Stimulated activated naive CD8-positive, alpha-beta T cell treated with anti-CD3 and anti-CD28 coated beads, Interleukin-15, Interleukin-2, amounts not matched to agents 100 ng/mL and 50 ng/mL, for 24 hours (primary cell): ENCODE measurements at regions not wholly inside any gene's neighbourhood (a gene's known extent, or its start where the extent isn't known, plus 50 kb on each side); places are given as distances from the start of the nearest gene placed in this dataset.
"Not testable (repeated sequence)": the region's sequence is repeated elsewhere in the genome, so short reads cannot be mapped to it uniquely, and the experiment has no call there.

Experiments
- H3K27ac Mint-ChIP-seq: one replicate; pipeline ENCODE4 v1.8.0; 2021; ENCODE audit warnings: mild to moderate bottlenecking, mixed read lengths
- H3K27me3 Mint-ChIP-seq: one replicate; pipeline ENCODE4 v1.8.0; 2021; ENCODE audit warnings: mixed read lengths
- H3K36me3 Mint-ChIP-seq: one replicate; pipeline ENCODE4 v1.8.0; 2021; ENCODE audit warnings: low read depth, mixed read lengths
- H3K4me1 Mint-ChIP-seq: one replicate; pipeline ENCODE4 v1.8.0; 2021; ENCODE audit warnings: low read depth, mixed read lengths
- H3K4me3 Mint-ChIP-seq: one replicate; pipeline ENCODE4 v1.8.0; 2021; ENCODE audit warnings: mild to moderate bottlenecking, mixed read lengths
- H3K9me3 Mint-ChIP-seq: one replicate; pipeline ENCODE4 v1.8.0; 2021; ENCODE audit warnings: mixed read lengths

DNA sequence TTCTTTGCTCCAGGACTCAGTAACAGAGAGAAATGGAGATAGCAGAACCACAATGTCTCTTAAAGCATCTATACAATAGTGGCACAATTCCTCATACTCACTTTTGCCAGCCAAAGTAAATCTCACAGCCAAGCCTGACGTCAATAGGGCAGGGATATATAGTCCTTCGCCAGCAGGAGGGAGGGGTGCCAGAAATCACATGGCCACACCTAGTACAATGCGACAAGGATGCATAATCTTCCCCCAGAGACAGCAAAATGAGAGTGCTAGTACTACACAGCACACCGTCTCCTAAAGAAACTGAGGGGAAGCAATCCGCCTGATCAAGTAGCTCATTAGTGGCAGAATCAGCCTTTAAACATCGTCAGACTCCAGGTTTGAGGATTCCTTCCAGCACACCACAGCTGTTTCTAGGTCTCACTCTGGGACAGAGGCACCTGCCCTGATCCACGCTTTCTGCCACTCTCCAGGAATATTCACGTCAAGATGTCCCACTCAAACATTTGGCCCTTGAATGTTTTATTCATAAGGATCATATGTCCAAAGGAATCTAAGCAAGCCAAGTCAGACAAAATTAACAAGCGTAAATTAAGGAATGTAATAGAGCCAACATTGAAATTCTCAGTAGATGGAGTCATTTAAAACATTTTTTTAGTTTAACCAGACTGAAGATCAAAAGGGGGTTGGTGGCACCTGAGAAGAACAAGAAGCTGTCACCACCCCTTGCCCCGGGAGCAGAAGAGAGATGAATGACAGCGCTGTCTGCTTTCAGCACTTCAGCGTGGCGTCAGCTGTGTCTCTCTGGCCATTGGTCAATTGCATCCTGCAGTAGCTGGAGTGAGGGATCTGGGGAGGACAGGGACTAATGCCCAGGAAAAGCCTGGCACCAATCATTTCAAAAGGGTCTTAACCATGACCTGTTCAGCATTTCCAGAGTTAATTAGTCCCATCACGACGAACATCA lies 63.5 kb upstream of the SERP2 start:
- Mint-ChIP-seq H3K4me3 (no peak overlapping the region), H3K9me3 (no peaks in the 10 kb centered on the region), H3K27ac (no peak overlapping the region), H3K36me3 (no peaks in the 10 kb centered on the region), H3K4me1 (peaks cover 38% of the 10 kb centered on the region), H3K27me3 (peaks cover 8% of the 10 kb centered on the region)

DNA sequence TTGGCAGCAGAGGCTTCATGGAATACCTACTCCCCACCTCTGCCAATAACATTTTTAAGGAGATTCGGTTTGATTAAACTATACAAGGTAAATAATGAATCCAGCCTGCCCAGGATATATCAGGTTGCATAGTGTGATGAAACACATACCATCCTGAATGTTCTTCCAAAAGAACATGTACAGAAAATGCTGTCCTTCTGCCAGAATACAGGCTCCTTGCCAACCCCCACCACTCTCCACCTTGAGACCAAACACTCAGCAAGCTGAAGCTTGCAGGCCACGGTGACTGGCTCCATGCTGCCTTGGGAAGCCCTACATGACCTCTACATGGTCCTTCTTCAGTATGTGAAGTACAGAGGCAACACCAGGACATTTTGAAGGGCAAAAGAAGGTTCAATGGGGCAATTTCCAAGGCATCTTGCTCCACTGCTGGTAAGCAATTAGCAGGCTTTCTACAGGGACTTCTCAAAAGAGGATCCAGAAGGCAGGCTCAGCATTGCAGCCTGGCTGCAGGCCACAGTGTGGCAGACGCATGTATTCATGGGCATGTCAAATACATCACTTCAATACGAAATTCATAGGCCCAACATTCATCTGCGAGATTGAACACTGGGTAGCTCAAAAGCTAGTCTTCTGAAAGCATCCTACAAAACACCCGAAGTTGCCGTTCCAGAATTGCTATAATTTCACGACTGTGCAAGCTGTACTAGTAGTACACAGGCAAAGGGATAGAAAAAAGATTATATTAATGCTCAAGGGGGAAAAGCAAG lies 62.4 kb upstream of the SERP2 start:
- H3K27ac Mint-ChIP-seq = no peak overlapping the region
- no peaks in the 10 kb centered on the region for H3K9me3 Mint-ChIP-seq
- no peaks in the 10 kb centered on the region for H3K36me3 Mint-ChIP-seq
- no peak overlapping the region for H3K4me3 Mint-ChIP-seq
- H3K27me3 Mint-ChIP-seq = peaks cover 8% of the 10 kb centered on the region
- H3K4me1 Mint-ChIP-seq = peaks cover 27% of the 10 kb centered on the region

DNA sequence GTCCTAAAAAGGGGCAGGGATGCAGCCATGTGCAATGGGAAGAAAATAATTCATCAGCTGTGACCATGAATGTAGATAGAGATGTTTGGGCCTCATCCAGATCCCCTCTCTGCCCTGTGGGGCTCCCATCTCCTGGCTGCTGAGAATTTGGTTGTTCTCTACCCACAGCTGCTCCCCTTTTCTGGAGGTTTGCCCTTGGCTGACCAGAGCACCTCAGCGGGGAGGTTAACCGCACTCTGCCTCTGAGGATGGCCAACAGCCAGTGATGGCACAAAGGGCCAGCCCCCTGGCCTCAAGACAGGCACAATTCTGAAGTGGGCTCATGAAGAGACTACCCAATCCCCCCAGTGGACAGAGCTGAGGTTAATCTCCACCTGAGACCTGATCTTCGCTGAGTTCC lies 61.5 kb upstream of the SERP2 start:
- peaks cover 18% of the 10 kb centered on the region for H3K4me1 Mint-ChIP-seq
- no peak overlapping the region for H3K27ac Mint-ChIP-seq
- no peak overlapping the region for H3K4me3 Mint-ChIP-seq
- H3K36me3 Mint-ChIP-seq = no peaks in the 10 kb centered on the region
- H3K27me3 Mint-ChIP-seq = peaks cover 9% of the 10 kb centered on the region
- no peaks in the 10 kb centered on the region for H3K9me3 Mint-ChIP-seq

GRCh38 chr13:44312834-44313551 lies 60.6 kb upstream of the SERP2 start:
- no peaks in the 10 kb centered on the region for H3K9me3 Mint-ChIP-seq
- no peaks in the 10 kb centered on the region for H3K36me3 Mint-ChIP-seq
- H3K27me3 Mint-ChIP-seq = peaks cover 15% of the 10 kb centered on the region
- no peak overlapping the region for H3K4me3 Mint-ChIP-seq
- H3K27ac Mint-ChIP-seq = peak overlapping the region; percentile 71
- H3K4me1 Mint-ChIP-seq = peaks cover 18% of the 10 kb centered on the region

- H3K27me3 Mint-ChIP-seq = peaks cover 15% of the 10 kb centered on the region
- no peaks in the 10 kb centered on the region for H3K36me3 Mint-ChIP-seq
- no peak overlapping the region for H3K4me3 Mint-ChIP-seq
- H3K4me1 Mint-ChIP-seq = peaks cover 18% of the 10 kb centered on the region
- H3K9me3 Mint-ChIP-seq = no peaks in the 10 kb centered on the region
- H3K27ac Mint-ChIP-seq = peak overlapping the region; percentile 71
Observed at GRCh38 chr13:44313674-44314073, 60.0 kb upstream of the SERP2 start.

GRCh38 chr13:44314160-44314559 lies 59.5 kb upstream of the SERP2 start:
- Mint-ChIP-seq H3K4me1 (peaks cover 18% of the 10 kb centered on the region), H3K27me3 (peaks cover 13% of the 10 kb centered on the region)
- not testable (repeated sequence) for H3K36me3 Mint-ChIP-seq, H3K9me3 Mint-ChIP-seq, H3K4me3 Mint-ChIP-seq, H3K27ac Mint-ChIP-seq

GRCh38 chr13:44317752-44318151 lies 55.9 kb upstream of the SERP2 start:
- Mint-ChIP-seq H3K27ac (no peak overlapping the region), H3K27me3 (peaks cover 25% of the 10 kb centered on the region), H3K9me3 (no peaks in the 10 kb centered on the region), H3K4me1 (peaks cover 14% of the 10 kb centered on the region), H3K36me3 (no peaks in the 10 kb centered on the region), H3K4me3 (no peak overlapping the region)

- H3K27ac Mint-ChIP-seq = no peak overlapping the region
- H3K9me3 Mint-ChIP-seq = no peaks in the 10 kb centered on the region
- H3K27me3 Mint-ChIP-seq = peaks cover 25% of the 10 kb centered on the region
- no peak overlapping the region for H3K4me3 Mint-ChIP-seq
- H3K36me3 Mint-ChIP-seq = no peaks in the 10 kb centered on the region
- H3K4me1 Mint-ChIP-seq = peaks cover 10% of the 10 kb centered on the region
Observed at GRCh38 chr13:44318161-44318560, 55.5 kb upstream of the SERP2 start.

DNA sequence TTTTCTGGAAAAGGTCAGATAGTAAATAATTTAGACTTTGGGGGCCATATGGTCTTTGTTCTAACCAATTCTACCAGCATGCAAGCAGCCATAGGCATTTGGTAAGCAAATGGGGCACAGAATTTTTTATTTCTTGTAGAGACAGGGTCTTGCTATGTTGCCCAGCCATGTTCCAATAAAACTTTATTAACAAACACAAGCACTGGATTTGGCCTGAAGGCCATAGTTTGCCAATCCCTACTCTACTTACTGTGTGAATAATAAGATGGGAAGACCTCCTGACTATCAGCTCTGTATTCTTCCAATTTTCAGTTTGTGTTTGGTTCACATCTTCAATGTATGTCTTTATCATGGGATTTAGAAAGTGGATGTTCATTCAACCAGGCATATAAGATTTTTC lies 53.0 kb upstream of the SERP2 start:
- Mint-ChIP-seq H3K27ac (no peak overlapping the region), H3K27me3 (peaks cover 25% of the 10 kb centered on the region), H3K9me3 (no peaks in the 10 kb centered on the region), H3K36me3 (no peaks in the 10 kb centered on the region), H3K4me1 (no peaks in the 10 kb centered on the region), H3K4me3 (no peak overlapping the region)

- Mint-ChIP-seq H3K27me3 (peaks cover 20% of the 10 kb centered on the region), H3K4me3 (no peak overlapping the region), H3K9me3 (no peaks in the 10 kb centered on the region), H3K36me3 (no peaks in the 10 kb centered on the region), H3K27ac (no peak overlapping the region), H3K4me1 (no peaks in the 10 kb centered on the region)
Observed at GRCh38 chr13:44321961-44322360, 51.7 kb upstream of the SERP2 start.

DNA sequence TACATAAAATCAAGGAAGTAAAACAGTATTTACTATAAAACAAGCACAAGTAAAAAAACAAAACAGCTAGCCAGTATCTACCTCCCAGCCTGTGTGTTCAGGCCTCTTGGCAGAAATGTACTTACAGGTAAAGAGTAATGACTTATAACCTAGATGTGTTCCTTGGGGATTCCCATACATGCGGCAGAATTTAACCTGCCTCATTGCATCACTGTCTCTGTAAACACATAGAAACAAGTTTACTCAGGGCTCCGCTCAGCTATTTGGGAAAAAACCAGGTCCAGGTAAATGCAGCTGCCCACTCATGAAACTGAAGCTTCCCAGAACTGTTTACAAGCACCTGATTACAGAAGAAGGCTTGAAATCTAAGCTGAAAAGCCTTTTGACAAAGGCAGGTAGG lies 50.7 kb upstream of the SERP2 start:
- Mint-ChIP-seq H3K36me3 (no peaks in the 10 kb centered on the region), H3K9me3 (no peaks in the 10 kb centered on the region), H3K27me3 (peaks cover 14% of the 10 kb centered on the region), H3K4me1 (no peaks in the 10 kb centered on the region), H3K27ac (no peak overlapping the region), H3K4me3 (no peak overlapping the region)

DNA sequence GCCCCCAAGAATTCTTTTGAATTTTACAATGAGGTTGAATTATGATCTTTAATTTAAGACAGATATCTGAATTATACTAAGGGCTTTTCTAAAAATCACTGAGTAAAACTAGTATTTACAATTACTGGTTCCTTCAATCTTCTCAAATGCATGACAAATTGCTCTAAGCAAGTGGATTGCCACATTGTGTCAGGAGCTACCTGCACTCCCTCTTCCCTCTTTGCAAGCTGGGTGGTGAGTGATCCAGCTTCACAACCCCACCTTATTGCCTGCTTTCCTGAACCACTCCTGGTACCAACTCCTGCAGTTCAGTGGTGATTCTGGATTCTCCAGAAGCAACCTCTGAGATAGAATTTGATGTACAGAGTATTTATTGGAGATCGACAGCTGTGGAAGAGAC lies 49.9 kb upstream of the SERP2 start:
- no peak overlapping the region for H3K27ac Mint-ChIP-seq
- H3K4me3 Mint-ChIP-seq = no peak overlapping the region
- H3K36me3 Mint-ChIP-seq = no peaks in the 10 kb centered on the region
- no peaks in the 10 kb centered on the region for H3K4me1 Mint-ChIP-seq
- H3K9me3 Mint-ChIP-seq = no peaks in the 10 kb centered on the region
- peaks cover 14% of the 10 kb centered on the region for H3K27me3 Mint-ChIP-seq
